Liver (tissue), 8 donors: ENCODE measurements at regions not wholly inside any gene's neighbourhood (a gene's known extent, or its start where the extent isn't known, plus 50 kb on each side); places are given as distances from the start of the nearest gene placed in this dataset.
"Not testable (repeated sequence)": the region's sequence is repeated elsewhere in the genome, so short reads cannot be mapped to it uniquely, and the experiment has no call there.

Experiments
- DNase-seq: peaks from one replicate; pipeline ENCODE4 v3.0.0-alpha.2; 2017; ENCODE audit warnings: low spot score
- H3K27ac ChIP-seq, 2 donors: one replicate each; pipeline ENCODE4 v1.7.0; 2013; ENCODE audit warnings: inconsistent platforms in 2 of 2, low read length in 2 of 2, control low read depth in 1 of 2, low read depth in 1 of 2, mild to moderate bottlenecking in 1 of 2
- H3K27me3 ChIP-seq, 4 donors: one replicate each; pipeline versions ENCODE4 v1.6.1 to v1.7.0; 2013; ENCODE audit warnings: low read length in 3 of 4, inconsistent platforms in 1 of 4, mild to moderate bottlenecking in 1 of 4, moderate library complexity in 1 of 4; ENCODE audit not compliant: control insufficient read depth in 4 of 4, insufficient read depth in 4 of 4
- H3K36me3 ChIP-seq, 4 donors: one replicate each; pipeline versions ENCODE4 v1.6.1 to v1.7.0; 2013; ENCODE audit warnings: low read length in 3 of 4, mild to moderate bottlenecking in 3 of 4, low read depth in 1 of 4, moderate library complexity in 1 of 4; ENCODE audit not compliant: control insufficient read depth in 4 of 4, insufficient read depth in 3 of 4
- H3K4me1 ChIP-seq, 4 donors: one replicate each; pipeline versions ENCODE4 v1.6.1 to v1.7.0; 2013; ENCODE audit warnings: low read length in 3 of 4, mild to moderate bottlenecking in 3 of 4, moderate library complexity in 1 of 4; ENCODE audit not compliant: control insufficient read depth in 4 of 4, insufficient read depth in 4 of 4
- H3K4me3 ChIP-seq, 3 donors: one replicate each; pipeline versions ENCODE4 v1.6.1 to v1.7.0; 2013; ENCODE audit warnings: low read length in 3 of 3, control low read depth in 1 of 3, low read depth in 1 of 3, mild to moderate bottlenecking in 1 of 3
- H3K9ac ChIP-seq, 2 donors: one replicate each; pipeline ENCODE4 v1.7.0; 2013; ENCODE audit warnings: low read length in 2 of 2, mild to moderate bottlenecking in 2 of 2, moderate library complexity in 2 of 2, control low read depth in 1 of 2, low read depth in 1 of 2
- H3K9me3 ChIP-seq, 4 donors: one replicate each; pipeline versions ENCODE4 v1.6.1 to v1.7.0; 2013; ENCODE audit warnings: low read length in 3 of 4; ENCODE audit not compliant: control insufficient read depth in 4 of 4
- ATF3 ChIP-seq: IDR thresholded peaks from 2 replicates; pipeline ENCODE4 v1.6.1; 2016; ENCODE audit warnings: antibody characterized with exemption
- CTCF ChIP-seq: fragments of 150-350 bp; IDR thresholded peaks from 2 replicates; pipeline ENCODE4 v1.5.1; 2017; ENCODE audit warnings: improper control_type of control experiment, low read depth, low read length; ENCODE audit not compliant: missing input control
- EGR1 ChIP-seq, 2 donors: IDR thresholded peaks; 2 replicates each; pipeline ENCODE4 v1.6.1; 2016 to 2018; ENCODE audit warnings: antibody characterized with exemption in 2 of 2, low read depth in 2 of 2
- FOXA1 ChIP-seq: IDR thresholded peaks from 2 replicates; pipeline ENCODE4 v1.6.1; 2016; ENCODE audit warnings: antibody characterized with exemption
- FOXA2 ChIP-seq: IDR thresholded peaks from 2 replicates; pipeline ENCODE4 v1.6.1; 2016; ENCODE audit warnings: antibody characterized with exemption
- GABPA ChIP-seq, 2 donors: IDR thresholded peaks in 1 of 2; conservative IDR thresholded peaks in 1 of 2; 2 replicates each; pipeline ENCODE4 v1.6.1; 2016; ENCODE audit warnings: antibody characterized with exemption in 2 of 2, mild to moderate bottlenecking in 1 of 2, moderate library complexity in 1 of 2
- HNF4A ChIP-seq, 2 donors: conservative IDR thresholded peaks; 2 replicates each; pipeline ENCODE4 v1.6.1; 2016; ENCODE audit warnings: antibody characterized with exemption in 2 of 2, mild to moderate bottlenecking in 2 of 2
- HNF4G ChIP-seq: IDR thresholded peaks from 2 replicates; pipeline ENCODE4 v1.6.1; 2016; ENCODE audit warnings: antibody characterized with exemption
- JUND ChIP-seq, 2 donors: IDR thresholded peaks; 2 replicates each; pipeline ENCODE4 v1.6.1; 2016; ENCODE audit warnings: antibody characterized with exemption in 2 of 2
- MAX ChIP-seq: IDR thresholded peaks from 2 replicates; pipeline ENCODE4 v1.6.1; 2016; ENCODE audit warnings: antibody characterized with exemption
- NR2F2 ChIP-seq: IDR thresholded peaks from 2 replicates; pipeline ENCODE4 v1.6.1; 2016; ENCODE audit warnings: antibody characterized with exemption
- RAD21 ChIP-seq, 2 donors: IDR thresholded peaks; 2 replicates each; pipeline ENCODE4 v1.6.1; 2016; ENCODE audit warnings: antibody characterized with exemption in 2 of 2, mild to moderate bottlenecking in 2 of 2
- REST ChIP-seq: IDR thresholded peaks from 2 replicates; pipeline ENCODE4 v1.6.1; 2016; ENCODE audit warnings: antibody characterized with exemption, mild to moderate bottlenecking
- RXRA ChIP-seq, 2 donors: IDR thresholded peaks; 2 replicates each; pipeline ENCODE4 v1.6.1; 2017 to 2018; ENCODE audit warnings: antibody characterized with exemption in 2 of 2, mild to moderate bottlenecking in 1 of 2
- SP1 ChIP-seq: IDR thresholded peaks from 2 replicates; pipeline ENCODE4 v1.6.1; 2018; ENCODE audit warnings: antibody characterized with exemption, mild to moderate bottlenecking
- TAF1 ChIP-seq: conservative IDR thresholded peaks from 2 replicates; pipeline ENCODE4 v1.6.1; 2016; ENCODE audit warnings: antibody characterized with exemption, mild to moderate bottlenecking
- YY1 ChIP-seq: IDR thresholded peaks from 2 replicates; pipeline ENCODE4 v1.6.1; 2016; ENCODE audit warnings: antibody characterized with exemption, mild to moderate bottlenecking
- ZBTB33 ChIP-seq: IDR thresholded peaks from 2 replicates; pipeline ENCODE4 v1.6.1; 2016; ENCODE audit warnings: antibody characterized with exemption
- WGBS: extraction: QIAGEN DNeasy Blood & Tissue Kit; methylation state at CpG from one replicate; pipeline ENCODE4 v1.1.7; 2013; 5-methylcytosine and 5-hydroxymethylcytosine counted together
- donor health status: healthy.
- donor health status: healthy.
- donor health status: healthy.
- donor health status: healthy.
- donor health status: healthy.

GRCh38 chr21:41567901-41568510 is 60.0 kb upstream of the TMPRSS2 start:
- Histone ChIP-seq H3K4me1 (peaks cover 0 to 2% (median 0%) of the 10 kb centered on the region in 4 donors), H3K36me3 (no peaks in the 10 kb centered on the region), H3K9ac (no peak overlapping the region), H3K4me3 (no peak overlapping the region), H3K9me3 (no peaks in the 10 kb centered on the region), H3K27me3 (no peaks in the 10 kb centered on the region), H3K27ac (no peak overlapping the region)
- DNase-seq, result no peak
- no peak for TF ChIP-seq MAX
- no peak for TF ChIP-seq FOXA1
- no peak for TF ChIP-seq RXRA (IDR thresholded peaks at IDR 0.05)
- TF ChIP-seq TAF1, result no peak
- TF ChIP-seq ATF3, result no peak
- no peak for TF ChIP-seq YY1
- no peak for TF ChIP-seq HNF4A (conservative IDR thresholded peaks at IDR 0.05)
- no peak for TF ChIP-seq JUND (IDR thresholded peaks at IDR 0.05)
- TF ChIP-seq CTCF, result no peak
- no peak for TF ChIP-seq HNF4G
- TF ChIP-seq NR2F2, result no peak
- no peak for TF ChIP-seq ZBTB33
- no peak for TF ChIP-seq RAD21 (IDR thresholded peaks at IDR 0.05)
- no peak for TF ChIP-seq GABPA (IDR thresholded peaks at IDR 0.05 in 1 of 2, conservative IDR thresholded peaks at IDR 0.05 in 1 of 2)
- TF ChIP-seq SP1, result no peak
- TF ChIP-seq EGR1 (IDR thresholded peaks at IDR 0.05; ENCODE audit: low read depth in 2 of 2), result no peak
- TF ChIP-seq FOXA2, result no peak
- no peak for TF ChIP-seq REST
- WGBS, result 86% methylated on average over 25 of the region's 25 CpGs

- not testable (repeated sequence) for H3K27me3 ChIP-seq, H3K4me3 ChIP-seq, H3K36me3 ChIP-seq, H3K27ac ChIP-seq, H3K4me1 ChIP-seq, H3K9me3 ChIP-seq, H3K9ac ChIP-seq, DNase-seq
- 73% methylated on average over 2 of the region's 2 CpGs for WGBS
These were observed 59.3 kb upstream of the TMPRSS2 start for GRCh38 chr21:41567237-41567636.
